HepG2 (cell line): ENCODE measurements at regions not wholly inside any gene's neighbourhood (a gene's known extent, or its start where the extent isn't known, plus 50 kb on each side); places are given as distances from the start of the nearest gene placed in this dataset.

Experiments used
- ATAC-seq: fragments of 200-7000 bp; cut with Tn5 transposase; 3 replicates; pipeline ENCODE4 v1.9.1; 2020; ENCODE audit warnings: mild to moderate bottlenecking, moderate library complexity
- BruUV-seq: library from RNA; stranded (reverse); fragments of 400-500 nt; replicated peaks from 2 replicates; lab custom pipeline; 2021; lab: Mats Ljungman, UMichigan
- CTCF ChIA-PET: fragments of 300-600 bp; formaldehyde crosslinking; extraction: SDS; loops from one replicate; lab custom pipeline; 2021; ENCODE audit warnings: low total read pairs, inconsistent platforms, low intra/inter-chr PET ratio; lab: Yijun Ruan, JAX
- POLR2A ChIA-PET: fragments of 350-600 bp; sonication (Branson Sonifier 250); formaldehyde crosslinking; loops from one replicate; lab custom pipeline; 2020; ENCODE audit warnings: antibody characterized with exemption, inconsistent platforms; lab: Yijun Ruan, JAX
- DNase-seq: peaks from one replicate; pipeline ENCODE4 v3.0.0-alpha.2; 2015; ENCODE audit warnings: low spot score
- FAIRE-seq: peaks from 3 replicates; lab custom pipeline; 2011; peaks lifted over from hg19 to GRCh38; lab: Jason Lieb, UNC
- H2AFZ ChIP-seq: one replicate; pipeline ENCODE4 v1.6.1; 2011; ENCODE audit warnings: low read length, inconsistent platforms
- H3K27ac ChIP-seq: fragments of 300-600 bp; 3 replicates; pipeline ENCODE4 v1.8.0; 2011; ENCODE audit warnings: mixed run types, mild to moderate bottlenecking, mixed read lengths, low read length, inconsistent platforms; ENCODE audit not compliant: insufficient read depth; ENCODE audit errors: extremely low read length
- H3K27me3 ChIP-seq, 2 experiments: fragments of 200-600 bp in 1 of 2; 2 replicates in 1 of 2; 3 replicates in 1 of 2; pipeline versions ENCODE4 v1.6.0 to v1.8.0; 2011; ENCODE audit warnings: low read length in 2 of 2, mild to moderate bottlenecking in 2 of 2, moderate library complexity in 2 of 2, inconsistent platforms in 1 of 2; ENCODE audit not compliant: insufficient read depth in 2 of 2, control insufficient read depth in 1 of 2
- H3K36me3 ChIP-seq, 2 experiments: fragments of 200-600 bp in 1 of 2; replicated peaks in 1 of 2; 2 replicates in 1 of 2; 3 replicates in 1 of 2; pipeline versions ENCODE4 v1.5.1 to v1.8.0; 2011; ENCODE audit warnings: low read length in 2 of 2, inconsistent platforms in 1 of 2; ENCODE audit not compliant: insufficient read depth in 2 of 2, control insufficient read depth in 1 of 2
- H3K4me1 ChIP-seq: 2 replicates; pipeline ENCODE4 v1.5.1; 2012; ENCODE audit warnings: low read length, inconsistent platforms; ENCODE audit not compliant: insufficient read depth
- H3K4me2 ChIP-seq: 2 replicates; pipeline ENCODE4 v1.6.0; 2011; ENCODE audit warnings: low read depth, low read length, inconsistent platforms
- H3K4me3 ChIP-seq, 3 experiments: fragments of 200-600 bp in 1 of 3; sonication (generic), shearing (Covaris generic) in 1 of 3; replicated peaks in 1 of 3; 2 replicates each; pipeline ENCODE4 v1.5.1; 2011 to 2016; ENCODE audit warnings: low read length in 3 of 3, inconsistent platforms in 2 of 3, low read depth in 2 of 3, mild to moderate bottlenecking in 2 of 3, control low read depth in 1 of 3, mixed read lengths in 1 of 3; ENCODE audit not compliant: insufficient read depth in 1 of 3
- H3K79me2 ChIP-seq: one replicate; pipeline ENCODE4 v1.6.1; 2011; ENCODE audit warnings: low read length, inconsistent platforms; ENCODE audit not compliant: insufficient read depth
- H3K9ac ChIP-seq: 2 replicates; pipeline ENCODE4 v1.6.0; 2011; ENCODE audit warnings: mild to moderate bottlenecking, low read depth, low read length, inconsistent platforms; ENCODE audit not compliant: insufficient read depth
- H3K9me3 ChIP-seq: 2 replicates; pipeline ENCODE4 v1.5.1; 2012; ENCODE audit warnings: mild to moderate bottlenecking, low read length
- H4K20me1 ChIP-seq: 2 replicates; pipeline ENCODE4 v1.6.0; 2011; ENCODE audit warnings: inconsistent platforms, mild to moderate bottlenecking, low read length, moderate library complexity; ENCODE audit not compliant: insufficient read depth
- HIC2 ChIP-seq: sonication (generic); formaldehyde crosslinking; IDR thresholded peaks from 2 replicates; pipeline ENCODE4 v1.9.0; 2022; ENCODE audit warnings: low read depth, missing genetic modification reagents
- IKZF4 ChIP-seq: sonication (generic); formaldehyde crosslinking; IDR thresholded peaks from 2 replicates; pipeline ENCODE4 v1.5.1; 2020; ENCODE audit warnings: borderline replicate concordance, mild to moderate bottlenecking, low read depth, missing genetic modification reagents; ENCODE audit errors: not compliant biosample characterization
- NFKBIZ ChIP-seq: IDR thresholded peaks from 2 replicates; pipeline ENCODE4 v1.6.1; 2018; ENCODE audit warnings: missing genetic modification reagents, missing compliant biosample characterization
- SPEN ChIP-seq: sonication (generic); formaldehyde crosslinking; IDR thresholded peaks from 2 replicates; pipeline ENCODE4 v1.5.1; 2020; ENCODE audit warnings: low read depth, mild to moderate bottlenecking, missing genetic modification reagents
- ZNF160 ChIP-seq: sonication (generic); formaldehyde crosslinking; IDR thresholded peaks from 2 replicates; pipeline ENCODE4 v1.8.0; 2022; ENCODE audit warnings: mild to moderate bottlenecking, inconsistent platforms, missing genetic modification reagents
- ZNF543 ChIP-seq: sonication (generic); formaldehyde crosslinking; IDR thresholded peaks from 2 replicates; pipeline ENCODE4 v1.4.0; 2020; ENCODE audit warnings: mild to moderate bottlenecking, missing genetic modification reagents
- WGBS: methylation state at CpG from one replicate; pipeline ENCODE4 v1.1.6; 2017; ENCODE audit warnings: low lambda C conversion rate; 5-methylcytosine and 5-hydroxymethylcytosine counted together
- in situ Hi-C: cut with HindIII; loops from 2 replicates; pipeline ENCODE4 v1.10.0; 2017; ENCODE audit warnings: low pct_unique_long_range_greater_than_20kb; ENCODE audit not compliant: extremely low pct_ligation_motif_present
- intact Hi-C: fragments of 100-400 bp; cut with micrococcal nuclease; formaldehyde crosslinking; loops from one replicate; pipeline ENCODE4 v1.10.0; 2022; ENCODE audit not compliant: unreplicated experiment
- TF ChIP-seq, protein P1 (sequence below): sonication (generic); formaldehyde crosslinking; IDR thresholded peaks from 2 replicates; pipeline ENCODE4 v1.9.0; 2021; ENCODE audit warnings: missing genetic modification reagents, borderline replicate concordance

- TF ChIP-seq, protein P1, sequence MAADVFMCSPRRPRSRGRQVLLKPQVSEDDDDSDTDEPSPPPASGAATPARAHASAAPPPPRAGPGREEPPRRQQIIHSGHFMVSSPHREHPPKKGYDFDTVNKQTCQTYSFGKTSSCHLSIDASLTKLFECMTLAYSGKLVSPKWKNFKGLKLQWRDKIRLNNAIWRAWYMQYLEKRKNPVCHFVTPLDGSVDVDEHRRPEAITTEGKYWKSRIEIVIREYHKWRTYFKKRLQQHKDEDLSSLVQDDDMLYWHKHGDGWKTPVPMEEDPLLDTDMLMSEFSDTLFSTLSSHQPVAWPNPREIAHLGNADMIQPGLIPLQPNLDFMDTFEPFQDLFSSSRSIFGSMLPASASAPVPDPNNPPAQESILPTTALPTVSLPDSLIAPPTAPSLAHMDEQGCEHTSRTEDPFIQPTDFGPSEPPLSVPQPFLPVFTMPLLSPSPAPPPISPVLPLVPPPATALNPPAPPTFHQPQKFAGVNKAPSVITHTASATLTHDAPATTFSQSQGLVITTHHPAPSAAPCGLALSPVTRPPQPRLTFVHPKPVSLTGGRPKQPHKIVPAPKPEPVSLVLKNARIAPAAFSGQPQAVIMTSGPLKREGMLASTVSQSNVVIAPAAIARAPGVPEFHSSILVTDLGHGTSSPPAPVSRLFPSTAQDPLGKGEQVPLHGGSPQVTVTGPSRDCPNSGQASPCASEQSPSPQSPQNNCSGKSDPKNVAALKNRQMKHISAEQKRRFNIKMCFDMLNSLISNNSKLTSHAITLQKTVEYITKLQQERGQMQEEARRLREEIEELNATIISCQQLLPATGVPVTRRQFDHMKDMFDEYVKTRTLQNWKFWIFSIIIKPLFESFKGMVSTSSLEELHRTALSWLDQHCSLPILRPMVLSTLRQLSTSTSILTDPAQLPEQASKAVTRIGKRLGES: no peak
- TF ChIP-seq HIC2: no peak
Measured at GRCh38 chr16:48919791-48920190, 309.8 kb upstream of the N4BP1 start (continued).

DNA sequence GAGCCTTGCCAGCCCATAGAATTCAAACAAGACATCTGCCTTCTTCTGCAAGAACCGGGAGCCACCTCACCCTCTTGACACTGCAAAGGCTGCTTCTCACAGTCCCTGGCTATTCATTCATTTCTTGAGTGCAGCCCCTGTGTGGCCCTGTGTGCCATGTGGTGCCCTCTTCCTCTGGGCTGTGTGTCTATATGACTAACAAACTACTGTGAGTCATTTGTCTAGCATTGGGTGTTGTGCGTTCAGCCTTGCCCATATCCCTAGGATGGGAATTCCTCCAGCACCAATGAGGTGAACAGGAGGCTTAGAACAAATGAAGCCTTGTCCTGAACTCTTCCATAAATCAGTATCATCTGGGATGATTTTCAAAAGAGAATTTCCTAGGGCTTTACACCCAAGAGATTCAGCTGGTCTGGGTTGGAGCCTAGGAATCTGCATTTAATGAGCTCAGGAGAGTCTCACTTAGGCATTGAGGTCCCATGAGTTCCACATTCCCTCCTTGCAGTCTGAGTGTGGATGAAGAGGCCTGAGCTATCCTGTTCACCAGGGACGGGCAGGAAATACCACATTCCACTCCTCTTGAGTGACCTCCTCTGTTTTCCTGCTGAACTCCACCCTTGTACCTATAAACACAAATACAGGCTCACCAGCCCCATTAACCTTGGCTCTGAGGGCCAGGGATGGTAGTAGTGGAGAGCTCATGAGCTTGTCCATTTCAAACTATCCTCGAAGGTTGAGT is 308.7 kb upstream of the N4BP1 start:
- H3K4me1 ChIP-seq: peaks cover 9% of the 10 kb centered on the region
- H3K36me3 ChIP-seq: no peaks in the 10 kb centered on the region
- ChIA-PET CTCF (no interaction called here), POLR2A (no interaction called here)
- no peak overlapping the region for H3K4me2 ChIP-seq
- no peak overlapping the region for H3K4me3 ChIP-seq
- TF ChIP-seq NFKBIZ (CRISPR knock-in tag) (no peak), IKZF4 (CRISPR knock-in tag) (no peak), ZNF543 (CRISPR knock-in tag) (no peak), SPEN (CRISPR knock-in tag) (no peak), ZNF160 (CRISPR knock-in tag) (no peak)
- H2AFZ ChIP-seq: no peak overlapping the region
- in situ Hi-C loops (no loop called here), intact Hi-C loops (no loop called here)
- H4K20me1 ChIP-seq: no peaks in the 10 kb centered on the region
- 19% methylated on average over 4 of the region's 4 CpGs for WGBS
- H3K27ac ChIP-seq: no peak overlapping the region
- ATAC-seq: peak; percentile 73
- no peaks in the 10 kb centered on the region for H3K9me3 ChIP-seq
- FAIRE-seq: no peak
- H3K9ac ChIP-seq: no peak overlapping the region
- H3K79me2 ChIP-seq: no peaks in the 10 kb centered on the region
- H3K27me3 ChIP-seq: peaks cover 0 to 1% of the 10 kb centered on the region in 2 experiments; a peak in 1 of 5 replicates
- BruUV-seq: no TSS peak
- DNase-seq: no peak
